ENCODE measurements at regions not wholly inside any gene's neighbourhood (a gene's known extent, or its start where the extent isn't known, plus 50 kb on each side); places are given as distances from the start of the nearest gene placed in this dataset.

DNA sequence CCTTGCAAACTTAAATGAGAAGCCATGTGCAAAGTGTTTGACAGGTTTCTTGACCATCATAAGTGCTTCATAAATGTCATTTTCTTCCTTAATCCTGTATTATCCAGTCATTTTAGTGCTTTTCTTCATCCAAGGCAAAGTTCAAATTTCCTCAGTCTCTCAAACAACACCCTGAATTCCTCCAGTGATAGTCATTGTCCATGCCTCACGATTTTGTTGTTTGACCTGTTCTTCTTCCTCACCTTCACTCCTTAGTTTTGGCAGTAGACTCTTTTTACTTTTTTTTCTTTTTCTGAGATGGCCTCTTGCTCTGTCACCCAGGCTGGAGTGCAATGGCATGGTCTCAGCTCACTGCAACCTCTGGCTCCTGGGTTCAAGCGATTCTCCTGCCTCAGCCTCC, 1257.3 kb downstream of the FAM181B start (continued):
- TF ChIP-seq, protein P1, sequence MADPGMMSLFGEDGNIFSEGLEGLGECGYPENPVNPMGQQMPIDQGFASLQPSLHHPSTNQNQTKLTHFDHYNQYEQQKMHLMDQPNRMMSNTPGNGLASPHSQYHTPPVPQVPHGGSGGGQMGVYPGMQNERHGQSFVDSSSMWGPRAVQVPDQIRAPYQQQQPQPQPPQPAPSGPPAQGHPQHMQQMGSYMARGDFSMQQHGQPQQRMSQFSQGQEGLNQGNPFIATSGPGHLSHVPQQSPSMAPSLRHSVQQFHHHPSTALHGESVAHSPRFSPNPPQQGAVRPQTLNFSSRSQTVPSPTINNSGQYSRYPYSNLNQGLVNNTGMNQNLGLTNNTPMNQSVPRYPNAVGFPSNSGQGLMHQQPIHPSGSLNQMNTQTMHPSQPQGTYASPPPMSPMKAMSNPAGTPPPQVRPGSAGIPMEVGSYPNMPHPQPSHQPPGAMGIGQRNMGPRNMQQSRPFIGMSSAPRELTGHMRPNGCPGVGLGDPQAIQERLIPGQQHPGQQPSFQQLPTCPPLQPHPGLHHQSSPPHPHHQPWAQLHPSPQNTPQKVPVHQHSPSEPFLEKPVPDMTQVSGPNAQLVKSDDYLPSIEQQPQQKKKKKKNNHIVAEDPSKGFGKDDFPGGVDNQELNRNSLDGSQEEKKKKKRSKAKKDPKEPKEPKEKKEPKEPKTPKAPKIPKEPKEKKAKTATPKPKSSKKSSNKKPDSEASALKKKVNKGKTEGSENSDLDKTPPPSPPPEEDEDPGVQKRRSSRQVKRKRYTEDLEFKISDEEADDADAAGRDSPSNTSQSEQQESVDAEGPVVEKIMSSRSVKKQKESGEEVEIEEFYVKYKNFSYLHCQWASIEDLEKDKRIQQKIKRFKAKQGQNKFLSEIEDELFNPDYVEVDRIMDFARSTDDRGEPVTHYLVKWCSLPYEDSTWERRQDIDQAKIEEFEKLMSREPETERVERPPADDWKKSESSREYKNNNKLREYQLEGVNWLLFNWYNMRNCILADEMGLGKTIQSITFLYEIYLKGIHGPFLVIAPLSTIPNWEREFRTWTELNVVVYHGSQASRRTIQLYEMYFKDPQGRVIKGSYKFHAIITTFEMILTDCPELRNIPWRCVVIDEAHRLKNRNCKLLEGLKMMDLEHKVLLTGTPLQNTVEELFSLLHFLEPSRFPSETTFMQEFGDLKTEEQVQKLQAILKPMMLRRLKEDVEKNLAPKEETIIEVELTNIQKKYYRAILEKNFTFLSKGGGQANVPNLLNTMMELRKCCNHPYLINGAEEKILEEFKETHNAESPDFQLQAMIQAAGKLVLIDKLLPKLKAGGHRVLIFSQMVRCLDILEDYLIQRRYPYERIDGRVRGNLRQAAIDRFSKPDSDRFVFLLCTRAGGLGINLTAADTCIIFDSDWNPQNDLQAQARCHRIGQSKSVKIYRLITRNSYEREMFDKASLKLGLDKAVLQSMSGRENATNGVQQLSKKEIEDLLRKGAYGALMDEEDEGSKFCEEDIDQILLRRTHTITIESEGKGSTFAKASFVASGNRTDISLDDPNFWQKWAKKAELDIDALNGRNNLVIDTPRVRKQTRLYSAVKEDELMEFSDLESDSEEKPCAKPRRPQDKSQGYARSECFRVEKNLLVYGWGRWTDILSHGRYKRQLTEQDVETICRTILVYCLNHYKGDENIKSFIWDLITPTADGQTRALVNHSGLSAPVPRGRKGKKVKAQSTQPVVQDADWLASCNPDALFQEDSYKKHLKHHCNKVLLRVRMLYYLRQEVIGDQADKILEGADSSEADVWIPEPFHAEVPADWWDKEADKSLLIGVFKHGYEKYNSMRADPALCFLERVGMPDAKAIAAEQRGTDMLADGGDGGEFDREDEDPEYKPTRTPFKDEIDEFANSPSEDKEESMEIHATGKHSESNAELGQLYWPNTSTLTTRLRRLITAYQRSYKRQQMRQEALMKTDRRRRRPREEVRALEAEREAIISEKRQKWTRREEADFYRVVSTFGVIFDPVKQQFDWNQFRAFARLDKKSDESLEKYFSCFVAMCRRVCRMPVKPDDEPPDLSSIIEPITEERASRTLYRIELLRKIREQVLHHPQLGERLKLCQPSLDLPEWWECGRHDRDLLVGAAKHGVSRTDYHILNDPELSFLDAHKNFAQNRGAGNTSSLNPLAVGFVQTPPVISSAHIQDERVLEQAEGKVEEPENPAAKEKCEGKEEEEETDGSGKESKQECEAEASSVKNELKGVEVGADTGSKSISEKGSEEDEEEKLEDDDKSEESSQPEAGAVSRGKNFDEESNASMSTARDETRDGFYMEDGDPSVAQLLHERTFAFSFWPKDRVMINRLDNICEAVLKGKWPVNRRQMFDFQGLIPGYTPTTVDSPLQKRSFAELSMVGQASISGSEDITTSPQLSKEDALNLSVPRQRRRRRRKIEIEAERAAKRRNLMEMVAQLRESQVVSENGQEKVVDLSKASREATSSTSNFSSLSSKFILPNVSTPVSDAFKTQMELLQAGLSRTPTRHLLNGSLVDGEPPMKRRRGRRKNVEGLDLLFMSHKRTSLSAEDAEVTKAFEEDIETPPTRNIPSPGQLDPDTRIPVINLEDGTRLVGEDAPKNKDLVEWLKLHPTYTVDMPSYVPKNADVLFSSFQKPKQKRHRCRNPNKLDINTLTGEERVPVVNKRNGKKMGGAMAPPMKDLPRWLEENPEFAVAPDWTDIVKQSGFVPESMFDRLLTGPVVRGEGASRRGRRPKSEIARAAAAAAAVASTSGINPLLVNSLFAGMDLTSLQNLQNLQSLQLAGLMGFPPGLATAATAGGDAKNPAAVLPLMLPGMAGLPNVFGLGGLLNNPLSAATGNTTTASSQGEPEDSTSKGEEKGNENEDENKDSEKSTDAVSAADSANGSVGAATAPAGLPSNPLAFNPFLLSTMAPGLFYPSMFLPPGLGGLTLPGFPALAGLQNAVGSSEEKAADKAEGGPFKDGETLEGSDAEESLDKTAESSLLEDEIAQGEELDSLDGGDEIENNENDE (IDR thresholded peaks at IDR 0.05; ENCODE audit: insufficient replicate concordance, low read length): no peak
- TF ChIP-seq TAF1 (IDR thresholded peaks at IDR 0.05; ENCODE audit: low read depth, low read length) (no peak), ZNF274 (IDR thresholded peaks at IDR 0.05; ENCODE audit: borderline replicate concordance, extremely low read depth, low read length) (no peak)

Data from H1 (cell line).